Caco-2 (cell line): ENCODE measurements at regions not wholly inside any gene's neighbourhood (a gene's known extent, or its start where the extent isn't known, plus 50 kb on each side); places are given as distances from the start of the nearest gene placed in this dataset.

Source experiments
- BruUV-seq: library from RNA; stranded (reverse); fragments of 400-500 nt; replicated peaks from 2 replicates; lab custom pipeline; 2021; lab: Mats Ljungman, UMichigan
- CTCF ChIA-PET: fragments of 300-600 bp; sonication (Branson Sonifier 250); formaldehyde crosslinking; loops from one replicate; lab custom pipeline; 2022; ENCODE audit warnings: antibody characterized with exemption; lab: Charles Lee
- POLR2A ChIA-PET: fragments of 300-600 bp; sonication (Branson Sonifier 250); formaldehyde crosslinking; loops from one replicate; lab custom pipeline; 2022; ENCODE audit warnings: antibody characterized with exemption; lab: Charles Lee
- DNase-seq, 2 experiments: peaks; one replicate each; pipeline versions ENCODE4 v3.0.0 to v3.0.0-alpha.2; 2020 to 2022
- H3K27me3 ChIP-seq: replicated peaks from 2 replicates; pipeline ENCODE4 v1.6.0; 2011; ENCODE audit warnings: low read length; ENCODE audit not compliant: control insufficient read depth, insufficient read depth
- H3K36me3 ChIP-seq: 2 replicates; pipeline ENCODE4 v1.5.1; 2011; ENCODE audit warnings: low read length; ENCODE audit not compliant: control insufficient read depth, insufficient read depth
- H3K4me1 ChIP-seq: fragments of 250-450 bp; sonication (Bioruptor Pico); 2 replicates; pipeline ENCODE4 v1.5.1; 2020; ENCODE audit warnings: mild to moderate bottlenecking
- H3K4me3 ChIP-seq: 2 replicates; pipeline ENCODE4 v1.5.1; 2011; ENCODE audit warnings: low read depth, mild to moderate bottlenecking, control low read depth, low read length
- H3K9me3 ChIP-seq: fragments of 250-450 bp; sonication (Bioruptor Pico); 2 replicates; pipeline ENCODE4 v1.5.1; 2020; ENCODE audit warnings: mild to moderate bottlenecking, moderate library complexity
- H3K27ac Mint-ChIP-seq: one replicate; pipeline ENCODE4 v1.8.0; 2022; ENCODE audit warnings: mixed read lengths; ENCODE audit not compliant: unreplicated experiment
- H3K27me3 Mint-ChIP-seq: one replicate; pipeline ENCODE4 v1.8.0; 2022; ENCODE audit warnings: mixed read lengths; ENCODE audit not compliant: insufficient read depth, unreplicated experiment
- H3K36me3 Mint-ChIP-seq: one replicate; pipeline ENCODE4 v1.8.0; 2022; ENCODE audit warnings: mild to moderate bottlenecking, mixed read lengths; ENCODE audit not compliant: insufficient read depth, unreplicated experiment
- H3K4me1 Mint-ChIP-seq: one replicate; pipeline ENCODE4 v1.8.0; 2022; ENCODE audit warnings: low read depth, mixed read lengths; ENCODE audit not compliant: unreplicated experiment
- H3K4me3 Mint-ChIP-seq: one replicate; pipeline ENCODE4 v1.8.0; 2022; ENCODE audit warnings: mild to moderate bottlenecking, moderate library complexity, mixed read lengths; ENCODE audit not compliant: unreplicated experiment
- H3K9me3 Mint-ChIP-seq: one replicate; pipeline ENCODE4 v1.8.0; 2022; ENCODE audit warnings: mixed read lengths; ENCODE audit not compliant: unreplicated experiment
- intact Hi-C: fragments of 100-400 bp; cut with micrococcal nuclease; formaldehyde crosslinking; loops from one replicate; pipeline ENCODE4 v1.10.0; 2022; ENCODE audit not compliant: unreplicated experiment
- TF ChIP-seq, protein P1 (sequence below), 2 experiments: fragments of 200-600 bp in 1 of 2; IDR thresholded peaks; 1 replicate in 1 of 2; 2 replicates in 1 of 2; pipeline versions ENCODE4 v1.5.1 to v1.8.0; 2011 to 2022; ENCODE audit warnings: antibody characterized with exemption in 1 of 2, control low read depth in 1 of 2, inconsistent platforms in 1 of 2, low read depth in 1 of 2, low read length in 1 of 2, mild to moderate bottlenecking in 1 of 2, moderate library complexity in 1 of 2; ENCODE audit not compliant: insufficient read depth in 1 of 2, severe bottlenecking in 1 of 2, unreplicated experiment in 1 of 2

DNA sequence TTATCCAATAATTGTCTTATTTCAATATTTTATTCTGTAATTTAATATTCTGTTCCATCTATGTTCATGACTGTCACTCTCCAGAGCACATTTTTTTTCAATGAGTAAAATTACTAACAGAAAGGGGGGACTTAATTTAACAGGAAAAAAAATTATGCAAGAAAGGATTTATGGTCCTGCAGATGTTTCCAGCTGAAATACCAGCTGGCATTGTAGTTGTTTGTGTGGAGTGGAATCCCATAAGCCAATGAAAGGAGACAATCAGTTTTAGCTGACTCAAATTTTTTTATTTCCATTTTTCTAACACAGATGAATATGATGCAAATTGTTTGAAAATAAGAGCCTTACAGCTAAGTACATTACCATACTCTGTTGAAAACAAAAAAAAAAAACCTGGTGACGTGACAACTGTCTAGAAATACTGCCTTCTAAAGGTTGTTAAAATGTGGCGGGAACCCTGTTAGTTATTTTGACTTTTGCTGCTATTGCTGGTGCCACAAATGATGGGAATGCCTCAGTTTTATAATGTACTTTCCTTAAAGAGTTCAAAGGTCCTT, 389.1 kb downstream of the ETS1 start:
- no peaks in the 10 kb centered on the region for H3K27me3 ChIP-seq
- H3K36me3 Mint-ChIP-seq: no peaks in the 10 kb centered on the region
- no peaks in the 10 kb centered on the region for H3K4me1 ChIP-seq
- no peaks in the 10 kb centered on the region for H3K4me1 Mint-ChIP-seq
- DNase-seq: no peak
- no TSS peak for BruUV-seq
- ChIA-PET CTCF (no interaction called here), POLR2A (no interaction called here)
- TF ChIP-seq, protein P1, sequence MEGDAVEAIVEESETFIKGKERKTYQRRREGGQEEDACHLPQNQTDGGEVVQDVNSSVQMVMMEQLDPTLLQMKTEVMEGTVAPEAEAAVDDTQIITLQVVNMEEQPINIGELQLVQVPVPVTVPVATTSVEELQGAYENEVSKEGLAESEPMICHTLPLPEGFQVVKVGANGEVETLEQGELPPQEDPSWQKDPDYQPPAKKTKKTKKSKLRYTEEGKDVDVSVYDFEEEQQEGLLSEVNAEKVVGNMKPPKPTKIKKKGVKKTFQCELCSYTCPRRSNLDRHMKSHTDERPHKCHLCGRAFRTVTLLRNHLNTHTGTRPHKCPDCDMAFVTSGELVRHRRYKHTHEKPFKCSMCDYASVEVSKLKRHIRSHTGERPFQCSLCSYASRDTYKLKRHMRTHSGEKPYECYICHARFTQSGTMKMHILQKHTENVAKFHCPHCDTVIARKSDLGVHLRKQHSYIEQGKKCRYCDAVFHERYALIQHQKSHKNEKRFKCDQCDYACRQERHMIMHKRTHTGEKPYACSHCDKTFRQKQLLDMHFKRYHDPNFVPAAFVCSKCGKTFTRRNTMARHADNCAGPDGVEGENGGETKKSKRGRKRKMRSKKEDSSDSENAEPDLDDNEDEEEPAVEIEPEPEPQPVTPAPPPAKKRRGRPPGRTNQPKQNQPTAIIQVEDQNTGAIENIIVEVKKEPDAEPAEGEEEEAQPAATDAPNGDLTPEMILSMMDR (IDR thresholded peaks at IDR 0.05; ENCODE audit: insufficient read depth in 1 of 2, low read depth in 1 of 2, low read length in 1 of 2, severe bottlenecking in 1 of 2, unreplicated experiment in 1 of 2): no peak
- no peaks in the 10 kb centered on the region for H3K27me3 Mint-ChIP-seq
- no peaks in the 10 kb centered on the region for H3K9me3 Mint-ChIP-seq
- intact Hi-C loops: no loop called here
- H3K4me3 Mint-ChIP-seq: no peak overlapping the region
- H3K9me3 ChIP-seq: no peaks in the 10 kb centered on the region
- H3K36me3 ChIP-seq: no peaks in the 10 kb centered on the region
- H3K4me3 ChIP-seq: no peak overlapping the region
- H3K27ac Mint-ChIP-seq: no peak overlapping the region

DNA sequence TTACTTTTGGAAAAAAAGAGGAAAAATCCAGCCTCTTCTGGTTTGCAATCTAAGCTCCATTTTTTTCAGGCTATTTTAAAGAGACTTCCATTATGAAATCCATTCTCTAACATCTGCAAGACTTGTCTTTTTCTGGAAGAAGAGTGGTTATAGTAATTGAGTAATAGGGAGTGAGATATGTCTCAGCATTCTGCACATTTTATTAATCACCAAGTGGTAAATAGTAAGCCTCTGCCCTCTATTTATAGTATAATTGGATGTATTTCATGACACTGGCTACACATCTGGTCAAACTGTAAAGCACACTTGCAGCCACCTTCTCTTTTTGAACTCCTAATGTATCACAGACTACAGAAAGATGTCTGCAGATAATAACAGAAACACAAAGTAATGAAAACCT, 391.1 kb downstream of the ETS1 start:
- Mint-ChIP-seq H3K36me3 (no peaks in the 10 kb centered on the region), H3K27me3 (no peaks in the 10 kb centered on the region), H3K27ac (no peak overlapping the region), H3K9me3 (no peaks in the 10 kb centered on the region), H3K4me3 (no peak overlapping the region), H3K4me1 (no peaks in the 10 kb centered on the region)
- Histone ChIP-seq H3K4me1 (no peaks in the 10 kb centered on the region), H3K36me3 (no peaks in the 10 kb centered on the region), H3K4me3 (no peak overlapping the region), H3K27me3 (no peaks in the 10 kb centered on the region), H3K9me3 (no peaks in the 10 kb centered on the region)
- TF ChIP-seq, protein P1 (IDR thresholded peaks at IDR 0.05; ENCODE audit: insufficient read depth in 1 of 2, low read depth in 1 of 2, low read length in 1 of 2, severe bottlenecking in 1 of 2, unreplicated experiment in 1 of 2): no peak
- ChIA-PET CTCF (no interaction called here), POLR2A (no interaction called here)
- BruUV-seq: no TSS peak
- intact Hi-C loops: no loop called here
- DNase-seq: no peak

DNA sequence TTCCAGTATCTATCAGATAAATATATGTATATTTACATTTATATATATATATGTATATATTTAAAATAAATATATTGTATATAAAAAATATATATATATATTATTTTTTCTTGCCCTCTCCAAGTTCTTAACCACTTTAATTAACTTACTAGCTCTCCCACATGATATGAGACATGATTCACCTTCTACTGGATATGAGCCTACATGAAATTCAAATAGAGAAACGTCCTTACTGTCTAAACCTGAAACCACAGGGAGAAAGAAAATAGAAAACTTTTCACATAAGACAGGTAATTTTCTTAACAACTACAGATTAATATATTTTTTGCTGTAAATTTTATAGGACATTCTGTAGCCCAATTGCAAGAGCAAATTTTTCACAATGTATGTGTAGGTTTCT, 391.6 kb downstream of the ETS1 start:
- Mint-ChIP-seq H3K4me3 (no peak overlapping the region), H3K36me3 (no peaks in the 10 kb centered on the region), H3K4me1 (no peaks in the 10 kb centered on the region), H3K27ac (no peak overlapping the region), H3K9me3 (no peaks in the 10 kb centered on the region), H3K27me3 (no peaks in the 10 kb centered on the region)
- no peak overlapping the region for H3K4me3 ChIP-seq
- ChIA-PET CTCF (no interaction called here), POLR2A (no interaction called here)
- BruUV-seq: no TSS peak
- H3K4me1 ChIP-seq: no peaks in the 10 kb centered on the region
- intact Hi-C loops: no loop called here
- no peaks in the 10 kb centered on the region for H3K27me3 ChIP-seq
- TF ChIP-seq, protein P1 (IDR thresholded peaks at IDR 0.05; ENCODE audit: insufficient read depth in 1 of 2, low read depth in 1 of 2, low read length in 1 of 2, severe bottlenecking in 1 of 2, unreplicated experiment in 1 of 2): no peak
- no peaks in the 10 kb centered on the region for H3K36me3 ChIP-seq
- H3K9me3 ChIP-seq: no peaks in the 10 kb centered on the region
- DNase-seq: no peak
